ENCODE measurements at regions not wholly inside any gene's neighbourhood (a gene's known extent, or its start where the extent isn't known, plus 50 kb on each side); places are given as distances from the start of the nearest gene placed in this dataset.
"Not testable (repeated sequence)": the region's sequence is repeated elsewhere in the genome, so short reads cannot be mapped to it uniquely, and the experiment has no call there.

DNA sequence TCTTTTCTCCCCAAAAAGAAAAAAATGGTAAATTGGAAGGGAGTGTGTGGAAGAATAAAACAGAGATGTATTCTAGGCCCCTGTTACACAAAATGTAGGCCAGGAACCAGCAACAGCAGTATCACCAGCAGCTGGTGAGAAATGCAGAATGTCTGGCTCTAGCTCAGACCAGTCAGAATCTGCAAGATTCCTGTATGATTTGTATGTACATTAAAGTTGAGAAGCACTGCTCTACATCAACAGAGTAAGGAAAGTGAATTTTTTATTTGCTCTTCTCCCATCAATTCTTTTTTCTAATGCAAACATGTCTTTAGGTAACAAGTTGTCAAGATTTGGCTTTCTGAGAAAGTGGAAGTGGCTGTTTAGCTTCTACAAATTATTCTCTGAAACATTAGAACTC, 235.4 kb upstream of the FANCL start:
- TF ChIP-seq, protein P1, sequence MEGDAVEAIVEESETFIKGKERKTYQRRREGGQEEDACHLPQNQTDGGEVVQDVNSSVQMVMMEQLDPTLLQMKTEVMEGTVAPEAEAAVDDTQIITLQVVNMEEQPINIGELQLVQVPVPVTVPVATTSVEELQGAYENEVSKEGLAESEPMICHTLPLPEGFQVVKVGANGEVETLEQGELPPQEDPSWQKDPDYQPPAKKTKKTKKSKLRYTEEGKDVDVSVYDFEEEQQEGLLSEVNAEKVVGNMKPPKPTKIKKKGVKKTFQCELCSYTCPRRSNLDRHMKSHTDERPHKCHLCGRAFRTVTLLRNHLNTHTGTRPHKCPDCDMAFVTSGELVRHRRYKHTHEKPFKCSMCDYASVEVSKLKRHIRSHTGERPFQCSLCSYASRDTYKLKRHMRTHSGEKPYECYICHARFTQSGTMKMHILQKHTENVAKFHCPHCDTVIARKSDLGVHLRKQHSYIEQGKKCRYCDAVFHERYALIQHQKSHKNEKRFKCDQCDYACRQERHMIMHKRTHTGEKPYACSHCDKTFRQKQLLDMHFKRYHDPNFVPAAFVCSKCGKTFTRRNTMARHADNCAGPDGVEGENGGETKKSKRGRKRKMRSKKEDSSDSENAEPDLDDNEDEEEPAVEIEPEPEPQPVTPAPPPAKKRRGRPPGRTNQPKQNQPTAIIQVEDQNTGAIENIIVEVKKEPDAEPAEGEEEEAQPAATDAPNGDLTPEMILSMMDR (IDR thresholded peaks at IDR 0.05): no peak
- no peak overlapping the region for H3K4me3 Mint-ChIP-seq
- no peaks in the 10 kb centered on the region for H3K4me1 Mint-ChIP-seq (ENCODE audit: low read depth)
- DNase-seq: no peak
- H3K27ac Mint-ChIP-seq: no peak overlapping the region
- H3K9me3 Mint-ChIP-seq: no peaks in the 10 kb centered on the region; the same call in 1 of the 2 replicates
- H3K36me3 Mint-ChIP-seq (ENCODE audit: low read depth): no peaks in the 10 kb centered on the region
- peaks cover 4% of the 10 kb centered on the region; the same call in 1 of the 2 replicates for H3K27me3 Mint-ChIP-seq (ENCODE audit: insufficient read depth)

DNA sequence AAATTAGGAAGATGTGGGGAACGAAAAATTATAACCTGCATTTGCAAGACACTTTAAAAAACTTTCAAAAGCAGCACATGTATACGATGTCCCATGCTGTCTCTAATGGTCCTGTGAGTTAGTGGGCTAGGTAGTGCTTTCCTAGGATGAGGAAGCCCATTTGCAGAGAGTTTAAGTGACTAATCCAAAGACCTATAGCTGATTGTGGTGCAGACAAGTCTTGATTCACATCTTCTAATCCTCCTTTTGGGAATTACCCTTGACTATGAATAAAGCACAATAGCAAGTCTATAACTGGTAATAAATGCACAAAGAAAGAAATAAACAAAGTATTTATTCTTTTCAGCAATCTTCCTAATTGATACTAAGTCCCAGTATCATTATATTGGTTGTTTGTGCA, 234.6 kb upstream of the FANCL start:
- no peaks in the 10 kb centered on the region for H3K36me3 Mint-ChIP-seq (ENCODE audit: low read depth)
- no peak overlapping the region for H3K4me3 Mint-ChIP-seq
- TF ChIP-seq, protein P1 (IDR thresholded peaks at IDR 0.05): no peak
- H3K27me3 Mint-ChIP-seq (ENCODE audit: insufficient read depth): peaks cover 4% of the 10 kb centered on the region; the same call in 1 of the 2 replicates
- H3K4me1 Mint-ChIP-seq (ENCODE audit: low read depth): no peaks in the 10 kb centered on the region
- no peaks in the 10 kb centered on the region; the same call in 1 of the 2 replicates for H3K9me3 Mint-ChIP-seq
- no peak overlapping the region for H3K27ac Mint-ChIP-seq
- DNase-seq: no peak

DNA sequence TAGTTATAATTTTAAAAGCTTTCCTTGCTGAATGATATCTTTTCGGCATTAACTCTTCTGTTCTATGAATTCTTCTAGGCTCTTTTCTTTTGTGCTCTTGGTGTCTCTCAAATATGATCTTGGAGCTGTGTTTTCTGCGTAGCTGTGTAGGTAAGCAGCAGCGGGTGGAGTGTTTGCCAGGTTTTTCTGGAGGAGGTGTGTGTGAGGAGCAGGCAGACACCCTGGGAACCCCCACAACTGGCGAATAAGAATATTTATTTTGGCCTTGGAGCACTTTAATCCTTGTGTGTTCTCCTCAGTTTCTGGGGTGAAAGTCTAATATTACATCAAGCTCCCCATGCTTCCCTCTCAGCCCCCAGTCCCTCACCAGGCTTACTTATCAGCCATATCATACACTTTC, 232.0 kb upstream of the FANCL start:
- no peak for DNase-seq
- Mint-ChIP-seq H3K4me1 (ENCODE audit: low read depth) (no peaks in the 10 kb centered on the region), H3K27me3 (ENCODE audit: insufficient read depth) (peaks cover 4% of the 10 kb centered on the region; the same call in 1 of the 2 replicates), H3K9me3 (no peaks in the 10 kb centered on the region; the same call in 1 of the 2 replicates), H3K27ac (no peak overlapping the region), H3K4me3 (no peak overlapping the region), H3K36me3 (ENCODE audit: low read depth) (no peaks in the 10 kb centered on the region)
- TF ChIP-seq, protein P1 (IDR thresholded peaks at IDR 0.05): no peak

DNA sequence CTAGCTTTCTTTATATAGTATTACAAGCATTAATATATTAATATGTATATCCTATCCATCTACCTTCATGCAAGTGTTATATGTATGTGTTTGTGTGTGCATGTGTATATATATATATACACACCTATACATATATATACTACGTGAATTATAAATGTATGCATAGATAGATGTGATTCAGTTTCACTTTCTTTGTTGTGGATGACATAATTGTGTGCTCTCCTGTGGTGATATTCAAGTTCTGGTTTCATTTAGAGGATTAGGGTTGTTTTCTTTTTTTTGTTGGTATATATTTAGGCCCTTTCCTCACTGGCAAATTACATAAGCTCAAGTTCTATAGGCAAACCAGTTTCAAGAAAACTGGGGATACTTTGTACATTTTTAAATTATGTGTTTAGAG, 225.7 kb upstream of the FANCL start:
- TF ChIP-seq, protein P1 (IDR thresholded peaks at IDR 0.05): no peak
- no peak overlapping the region for H3K27ac Mint-ChIP-seq

DNA sequence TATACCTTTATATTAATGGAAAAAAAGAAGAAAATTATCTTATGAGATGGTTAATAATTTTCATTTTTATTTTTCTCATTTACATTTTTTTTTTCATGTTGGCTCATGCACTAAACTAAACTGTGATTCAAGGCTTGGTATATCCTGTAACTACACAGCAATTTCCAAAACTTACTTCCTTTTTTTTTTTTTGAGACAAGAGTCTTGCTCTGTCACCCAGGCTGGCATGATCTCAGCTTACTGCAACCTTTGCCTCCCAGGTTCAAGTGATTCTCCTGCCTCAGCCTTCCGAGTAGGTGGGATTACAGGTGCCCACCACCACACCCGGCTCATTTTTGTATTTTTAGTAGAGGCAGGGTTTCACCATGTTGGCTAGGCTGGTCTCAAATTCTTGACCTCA, 224.9 kb upstream of the FANCL start:
- not testable (repeated sequence) for H3K27me3 Mint-ChIP-seq (ENCODE audit: insufficient read depth); DNase-seq; H3K27ac Mint-ChIP-seq; H3K4me3 Mint-ChIP-seq; H3K9me3 Mint-ChIP-seq; H3K36me3 Mint-ChIP-seq (ENCODE audit: low read depth); H3K4me1 Mint-ChIP-seq (ENCODE audit: low read depth)

More for the DNA sequence above, 225.7 kb upstream of the FANCL start:
- H3K27me3 Mint-ChIP-seq (ENCODE audit: insufficient read depth): no peaks in the 10 kb centered on the region; the same call in 1 of the 2 replicates
- no peaks in the 10 kb centered on the region for H3K9me3 Mint-ChIP-seq
- DNase-seq: no peak
- no peaks in the 10 kb centered on the region for H3K36me3 Mint-ChIP-seq (ENCODE audit: low read depth)
- no peak overlapping the region for H3K4me3 Mint-ChIP-seq
- H3K4me1 Mint-ChIP-seq (ENCODE audit: low read depth): no peaks in the 10 kb centered on the region

DNA sequence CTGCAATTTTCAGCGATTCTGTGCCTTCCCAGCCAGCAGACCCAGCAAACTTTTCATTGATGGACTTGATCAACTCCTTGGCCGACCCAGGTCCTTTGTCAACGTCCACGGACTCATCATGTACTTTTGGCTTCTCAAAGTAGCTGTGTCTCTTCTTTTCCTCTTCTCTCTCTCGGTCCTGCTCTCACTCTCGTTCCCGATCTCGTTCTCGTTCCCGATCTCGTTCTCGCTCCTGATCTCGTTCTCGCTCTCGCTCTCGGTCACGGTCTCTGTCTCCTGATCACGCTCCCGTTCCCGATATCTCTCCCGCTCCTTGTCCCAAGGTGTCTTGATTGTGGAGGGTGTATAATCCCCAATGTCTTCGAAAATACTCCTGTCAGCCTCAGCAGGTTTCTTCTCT, 219.5 kb upstream of the FANCL start:
- H3K9me3 Mint-ChIP-seq: no peaks in the 10 kb centered on the region
- H3K4me3 Mint-ChIP-seq: no peak overlapping the region
- H3K36me3 Mint-ChIP-seq (ENCODE audit: low read depth): no peaks in the 10 kb centered on the region
- peaks cover 2% of the 10 kb centered on the region; the same call in 1 of the 2 replicates for H3K27me3 Mint-ChIP-seq (ENCODE audit: insufficient read depth)
- TF ChIP-seq, protein P1 (IDR thresholded peaks at IDR 0.05): no peak
- no peak for DNase-seq
- H3K4me1 Mint-ChIP-seq (ENCODE audit: low read depth): no peaks in the 10 kb centered on the region
- no peak overlapping the region for H3K27ac Mint-ChIP-seq

All from HFFc6 (cell line).